NCI-H128 (cell line): ENCODE measurements at regions not wholly inside any gene's neighbourhood (a gene's known extent, or its start where the extent isn't known, plus 50 kb on each side); places are given as distances from the start of the nearest gene placed in this dataset.
"Not testable (repeated sequence)": the region's sequence is repeated elsewhere in the genome, so short reads cannot be mapped to it uniquely, and the experiment has no call there.

Source experiments
- DNase-seq: peaks from one replicate; lab custom pipeline; 2025; ENCODE audit not compliant: unreplicated experiment; lab: John Stamatoyannopoulos, UW

GRCh38 chr10:130975351-130975750 is 336.2 kb downstream of the TCERG1L start:
- not testable (repeated sequence) for DNase-seq

GRCh38 chr10:130982802-130983201 is 328.7 kb downstream of the TCERG1L start:
- no peak for DNase-seq

- DNase-seq: no peak
These were observed 327.8 kb downstream of the TCERG1L start for GRCh38 chr10:130983749-130984148.

DNA sequence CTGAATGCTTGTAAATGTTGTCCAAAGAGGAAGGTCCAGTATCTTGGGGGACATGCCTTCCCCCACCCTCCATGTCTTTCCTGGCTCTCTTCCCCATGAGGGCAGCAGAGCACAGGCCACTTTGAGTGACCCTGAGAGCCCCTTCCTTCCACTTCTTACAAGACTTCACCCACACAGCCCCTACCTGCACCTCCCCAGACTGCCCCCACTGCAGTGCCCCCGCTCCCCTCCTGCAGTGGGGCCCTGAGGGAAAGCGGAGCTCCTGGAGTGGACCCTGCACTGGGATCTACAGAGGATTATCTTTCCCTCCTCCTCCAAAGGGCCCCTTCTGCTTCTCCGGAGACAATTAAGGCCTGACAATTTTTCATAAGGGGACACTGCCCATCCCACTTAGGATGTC is 326.8 kb downstream of the TCERG1L start:
- DNase-seq: no peak

GRCh38 chr10:130985158-130985753 is 326.3 kb downstream of the TCERG1L start:
- no peak for DNase-seq

GRCh38 chr10:130986846-130987245 is 324.7 kb downstream of the TCERG1L start:
- DNase-seq: no peak

DNA sequence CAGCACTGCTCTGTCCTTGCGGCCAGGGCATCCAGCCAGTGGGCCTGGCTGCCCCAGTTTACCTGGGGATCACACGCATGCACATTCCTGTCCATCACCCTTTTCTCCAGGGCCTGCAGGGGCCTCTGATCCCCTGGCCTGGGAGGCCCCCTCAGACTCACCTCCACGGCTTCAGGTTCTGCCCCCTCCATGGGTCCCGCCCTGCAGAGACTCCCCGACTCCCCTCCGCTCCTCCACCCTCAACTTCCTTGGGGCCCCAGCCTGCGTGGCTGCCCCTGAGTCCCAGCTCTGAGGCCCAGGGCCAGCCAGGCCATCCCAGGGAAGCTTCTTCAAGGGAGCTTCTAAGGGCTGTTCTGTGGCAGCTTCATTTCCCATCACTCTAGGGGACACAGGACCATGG is 324.1 kb downstream of the TCERG1L start:
- DNase-seq: no peak

- DNase-seq: no peak
These were observed 321.8 kb downstream of the TCERG1L start for GRCh38 chr10:130989670-130990232.

DNA sequence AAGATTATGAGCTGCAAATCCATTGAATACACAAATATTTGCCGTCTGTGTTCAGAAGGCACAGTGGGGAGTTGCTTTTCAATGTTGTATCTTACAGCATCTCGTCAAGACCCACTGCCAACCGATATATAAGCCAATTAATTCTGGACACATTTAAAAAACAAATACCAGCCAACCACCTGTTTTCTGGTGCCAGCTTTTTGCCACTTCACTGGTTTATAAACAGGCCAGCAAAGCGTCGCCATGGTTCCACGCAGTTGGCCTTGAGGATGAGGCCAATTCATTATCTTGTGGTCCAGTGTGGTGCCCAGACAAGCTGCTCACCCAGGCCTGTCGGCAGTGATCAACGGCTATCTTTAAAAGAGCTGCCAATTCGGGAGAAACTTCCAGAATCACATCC is 321.0 kb downstream of the TCERG1L start:
- DNase-seq: no peak

- no peak for DNase-seq
These were observed 318.6 kb downstream of the TCERG1L start for GRCh38 chr10:130992802-130993523.

- DNase-seq: no peak
These were observed 317.9 kb downstream of the TCERG1L start for GRCh38 chr10:130993612-130994011.

- no peak for DNase-seq
These were observed 317.3 kb downstream of the TCERG1L start for GRCh38 chr10:130994191-130994590.

- no peak for DNase-seq
These were observed 316.7 kb downstream of the TCERG1L start for GRCh38 chr10:130994845-130995244.

DNA sequence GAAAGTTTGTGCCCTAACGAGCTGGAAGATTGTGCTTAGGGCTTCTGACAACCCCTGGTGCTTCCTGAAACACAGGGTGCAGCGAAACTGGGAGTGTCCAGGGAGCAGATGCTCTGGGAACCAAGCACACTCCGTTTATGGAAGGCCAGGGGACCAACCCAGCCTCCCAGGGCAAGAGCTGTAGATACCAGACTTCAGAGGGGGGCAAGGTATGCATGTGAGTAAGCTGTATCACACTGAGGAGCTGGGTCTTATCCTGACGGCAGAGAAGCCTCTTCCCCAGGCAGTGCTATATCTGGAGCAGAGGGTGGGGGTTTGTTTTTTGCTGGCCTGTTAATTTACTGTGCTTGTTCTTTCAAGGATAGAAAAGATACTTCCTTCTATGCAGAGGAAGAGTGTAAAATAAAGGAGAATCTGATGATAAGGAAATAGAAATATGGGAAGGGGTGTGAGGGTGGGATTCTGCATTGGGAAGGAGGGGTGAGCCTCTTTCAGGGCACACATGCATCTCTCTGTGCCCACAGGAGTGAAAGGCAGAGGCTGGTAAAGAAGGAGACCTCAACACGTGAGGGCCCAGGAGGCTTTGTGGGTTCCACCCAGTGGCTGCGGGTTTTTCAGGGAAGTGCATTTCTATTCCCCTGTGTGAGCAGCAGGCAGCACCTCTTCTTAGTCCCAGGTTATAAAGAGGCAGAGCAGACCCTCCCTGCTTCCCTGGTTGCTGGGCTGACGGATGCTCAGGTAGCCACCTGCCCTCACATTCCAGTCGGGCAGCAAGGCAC is 314.1 kb downstream of the TCERG1L start:
- DNase-seq: no peak

GRCh38 chr10:130998046-130998435 is 313.5 kb downstream of the TCERG1L start:
- no peak for DNase-seq

GRCh38 chr10:130998642-130999041 is 312.9 kb downstream of the TCERG1L start:
- DNase-seq: no peak

DNA sequence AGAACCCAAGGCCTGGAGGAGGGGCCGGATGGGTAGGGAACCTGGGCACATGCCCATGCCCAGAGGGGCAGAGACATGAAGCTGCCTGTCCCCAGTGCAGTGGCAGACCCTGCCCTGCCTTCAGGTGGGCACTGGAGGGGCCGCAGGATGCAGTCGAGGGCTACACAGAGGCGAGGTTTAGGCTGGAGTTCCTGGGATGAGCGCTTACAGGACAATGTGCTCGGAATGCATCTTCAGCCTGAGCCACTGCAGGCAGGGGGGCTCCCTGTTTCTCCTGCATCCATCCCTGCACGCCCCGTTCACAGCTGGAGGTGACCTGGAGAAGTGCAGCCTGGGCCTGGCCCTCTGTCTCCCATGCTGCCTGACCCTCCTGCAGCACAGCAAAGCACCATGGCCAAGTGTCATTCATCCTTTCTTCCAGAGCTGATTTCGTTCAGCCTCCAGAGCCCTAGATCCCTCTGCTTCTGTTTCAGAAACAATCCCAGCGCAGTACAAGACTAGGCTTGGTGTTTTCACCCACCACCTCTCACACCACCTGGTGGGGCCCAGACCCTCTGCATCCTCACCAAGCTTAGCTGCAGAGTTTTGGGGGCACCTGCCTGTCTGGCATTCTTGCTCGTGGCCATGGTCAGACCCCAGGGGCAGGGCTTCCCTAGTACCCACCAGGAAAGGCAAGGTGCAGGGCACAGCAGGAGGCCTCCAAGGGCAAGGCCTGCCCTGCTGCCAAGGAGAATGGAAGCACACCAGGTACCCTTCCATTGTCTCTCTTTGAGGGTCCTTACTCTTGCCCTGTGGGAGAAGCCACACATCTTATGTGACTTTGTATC is 311.9 kb downstream of the TCERG1L start:
- DNase-seq: no peak

GRCh38 chr10:131000244-131000643 is 311.3 kb downstream of the TCERG1L start:
- DNase-seq: no peak

- no peak for DNase-seq
These were observed 310.8 kb downstream of the TCERG1L start for GRCh38 chr10:131000743-131001142.

- DNase-seq: no peak
These were observed 310.1 kb downstream of the TCERG1L start for GRCh38 chr10:131001438-131001837.
